Activated CD4-positive, alpha-beta T cell treated with anti-CD3 and anti-CD28 coated beads, Interleukin-2, amount 10 ng/mL, durations not matched to agents 7 days and 5 days (primary cell): ENCODE measurements at regions not wholly inside any gene's neighbourhood (a gene's known extent, or its start where the extent isn't known, plus 50 kb on each side); places are given as distances from the start of the nearest gene placed in this dataset.

ENCODE experiments used
- CTCF ChIA-PET: fragments of 350-600 bp; sonication (Branson Sonifier 250); formaldehyde crosslinking; loops from one replicate; lab custom pipeline; 2021; ENCODE audit warnings: antibody characterized with exemption; lab: Charles Lee
- POLR2A ChIA-PET: fragments of 350-600 bp; sonication (Branson Sonifier 250); formaldehyde crosslinking; loops from one replicate; lab custom pipeline; 2021; ENCODE audit warnings: antibody characterized with exemption; lab: Charles Lee
- DNase-seq: peaks from one replicate; pipeline ENCODE4 v3.0.0-alpha.2; 2020
- H3K27ac Mint-ChIP-seq: one replicate; pipeline ENCODE4 v1.8.0; 2021; ENCODE audit warnings: mild to moderate bottlenecking, moderate library complexity, mixed read lengths
- H3K27me3 Mint-ChIP-seq: one replicate; pipeline ENCODE4 v1.8.0; 2021; ENCODE audit warnings: mixed read lengths
- H3K36me3 Mint-ChIP-seq: one replicate; pipeline ENCODE4 v1.8.0; 2021; ENCODE audit warnings: low read depth, mixed read lengths
- H3K4me1 Mint-ChIP-seq: one replicate; pipeline ENCODE4 v1.8.0; 2021; ENCODE audit warnings: mixed read lengths
- H3K4me3 Mint-ChIP-seq: one replicate; pipeline ENCODE4 v1.8.0; 2021; ENCODE audit warnings: mild to moderate bottlenecking, moderate library complexity, mixed read lengths
- H3K9me3 Mint-ChIP-seq: one replicate; pipeline ENCODE4 v1.8.0; 2021; ENCODE audit warnings: mixed read lengths

- Mint-ChIP-seq H3K4me3 (no peak overlapping the region), H3K27ac (no peak overlapping the region), H3K4me1 (no peaks in the 10 kb centered on the region), H3K9me3 (peaks cover 2% of the 10 kb centered on the region), H3K27me3 (no peaks in the 10 kb centered on the region), H3K36me3 (no peaks in the 10 kb centered on the region)
- no peak for DNase-seq
- ChIA-PET CTCF (no interaction called here), POLR2A (no interaction called here)
Measured at GRCh38 chr5:167943343-167943742, 348.1 kb upstream of the WWC1 start.

GRCh38 chr5:167944121-167944852, 347.2 kb upstream of the WWC1 start:
- H3K4me3 Mint-ChIP-seq = no peak overlapping the region
- H3K4me1 Mint-ChIP-seq = no peaks in the 10 kb centered on the region

DNA sequence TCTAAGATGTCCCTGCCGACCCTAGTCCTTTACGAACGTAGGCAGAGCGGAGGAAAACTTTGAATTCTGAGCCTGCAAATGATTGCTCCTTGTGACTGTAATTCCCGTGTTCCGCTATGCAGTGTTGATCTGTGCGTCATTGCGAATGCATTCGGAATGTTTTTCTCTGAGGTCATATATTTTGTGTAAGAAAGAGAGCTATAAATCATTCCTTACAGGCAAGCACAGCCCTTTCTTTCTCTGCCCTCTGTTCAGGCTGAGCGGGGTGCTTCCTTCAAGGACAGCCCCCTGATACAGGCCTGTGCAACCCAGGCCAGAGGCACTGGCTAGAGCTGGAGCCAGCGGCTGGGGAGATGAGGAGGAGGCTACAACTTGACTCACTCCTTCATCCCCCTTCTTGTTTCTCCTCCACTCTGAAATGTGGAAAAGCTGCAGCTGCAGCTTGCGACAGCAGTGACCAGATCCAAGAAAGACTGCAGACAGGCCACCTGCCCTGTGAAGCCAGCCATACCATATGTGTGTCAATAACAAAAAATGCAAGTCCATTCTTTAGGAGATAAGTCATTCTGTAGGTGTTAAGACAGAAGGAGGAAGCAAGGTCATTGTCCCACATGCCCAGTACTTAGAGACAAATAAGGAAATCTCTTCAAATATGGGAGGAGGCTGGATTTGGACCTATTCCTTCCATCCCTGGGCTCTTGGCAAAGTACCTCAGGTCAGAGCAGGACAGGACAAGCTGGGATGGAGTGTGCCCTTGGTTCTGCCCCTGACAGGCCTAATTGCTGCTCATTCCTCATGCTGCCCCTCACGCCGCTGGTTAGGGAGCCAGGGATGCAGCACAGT, 345.7 kb upstream of the WWC1 start:
- no peaks in the 10 kb centered on the region for H3K27me3 Mint-ChIP-seq
- POLR2A ChIA-PET = no interaction called here

More at GRCh38 chr5:167944121-167944852, 347.2 kb upstream of the WWC1 start:
- POLR2A ChIA-PET = no interaction called here
- Mint-ChIP-seq H3K27ac (no peak overlapping the region), H3K27me3 (no peaks in the 10 kb centered on the region), H3K9me3 (no peaks in the 10 kb centered on the region), H3K36me3 (no peaks in the 10 kb centered on the region)
- CTCF ChIA-PET = no interaction called here
- no peak for DNase-seq

DNA sequence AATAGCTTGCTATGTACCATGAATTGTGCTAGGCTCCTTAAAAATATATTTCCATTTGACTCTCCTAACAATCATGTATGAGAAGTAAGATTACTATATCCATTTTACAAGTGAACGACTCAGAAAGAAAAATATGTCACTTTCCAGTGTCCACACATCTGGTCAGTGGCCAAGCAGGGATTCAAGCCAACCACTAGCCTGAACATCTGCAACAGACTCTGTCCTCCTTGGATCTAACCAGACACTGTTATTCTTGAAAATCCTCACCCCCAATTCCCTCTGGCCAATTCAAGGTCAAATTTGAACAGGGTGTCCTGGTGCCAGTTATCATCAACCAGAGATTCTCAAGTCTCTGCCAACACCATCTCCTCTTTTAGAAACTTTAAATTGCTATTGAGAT, 344.1 kb upstream of the WWC1 start:
- CTCF ChIA-PET = no interaction called here

More for the DNA sequence above, 345.7 kb upstream of the WWC1 start:
- no peak overlapping the region for H3K27ac Mint-ChIP-seq
- no peaks in the 10 kb centered on the region for H3K4me1 Mint-ChIP-seq
- no peaks in the 10 kb centered on the region for H3K36me3 Mint-ChIP-seq
- H3K9me3 Mint-ChIP-seq = no peaks in the 10 kb centered on the region
- no peak for DNase-seq
- CTCF ChIA-PET = no interaction called here
- no peak overlapping the region for H3K4me3 Mint-ChIP-seq

DNA sequence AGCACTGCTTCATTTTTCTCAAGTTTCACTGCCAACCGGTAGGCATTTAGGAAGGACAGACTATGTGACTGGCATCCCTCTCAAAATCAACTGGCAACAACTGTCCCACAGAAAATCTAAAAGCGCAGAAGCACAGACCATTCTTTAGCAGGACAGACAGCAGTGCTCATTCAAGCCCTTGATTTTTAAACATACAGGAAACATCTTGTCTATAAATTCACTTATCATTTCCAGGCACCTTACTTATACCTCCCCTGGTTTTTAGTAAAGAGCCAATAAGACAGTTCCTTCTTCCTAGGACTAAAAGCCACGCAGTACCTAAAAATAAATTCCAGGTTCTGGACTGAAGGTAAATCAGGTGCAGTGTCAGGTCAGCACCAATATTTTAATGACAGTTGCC, 343.2 kb upstream of the WWC1 start:
- ChIA-PET CTCF (no interaction called here), POLR2A (no interaction called here)
- Mint-ChIP-seq H3K4me3 (no peak overlapping the region), H3K27ac (no peak overlapping the region), H3K27me3 (no peaks in the 10 kb centered on the region), H3K36me3 (no peaks in the 10 kb centered on the region), H3K4me1 (peaks cover 2% of the 10 kb centered on the region), H3K9me3 (no peaks in the 10 kb centered on the region)
- no peak for DNase-seq

More for the DNA sequence above, 344.1 kb upstream of the WWC1 start:
- POLR2A ChIA-PET = no interaction called here
- H3K27ac Mint-ChIP-seq = no peak overlapping the region
- H3K27me3 Mint-ChIP-seq = no peaks in the 10 kb centered on the region
- H3K4me3 Mint-ChIP-seq = no peak overlapping the region
- peaks cover 2% of the 10 kb centered on the region for H3K4me1 Mint-ChIP-seq
- no peak for DNase-seq
- H3K36me3 Mint-ChIP-seq = no peaks in the 10 kb centered on the region
- no peaks in the 10 kb centered on the region for H3K9me3 Mint-ChIP-seq

- POLR2A ChIA-PET = no interaction called here
Measured at GRCh38 chr5:167949435-167949834, 342.0 kb upstream of the WWC1 start.

DNA sequence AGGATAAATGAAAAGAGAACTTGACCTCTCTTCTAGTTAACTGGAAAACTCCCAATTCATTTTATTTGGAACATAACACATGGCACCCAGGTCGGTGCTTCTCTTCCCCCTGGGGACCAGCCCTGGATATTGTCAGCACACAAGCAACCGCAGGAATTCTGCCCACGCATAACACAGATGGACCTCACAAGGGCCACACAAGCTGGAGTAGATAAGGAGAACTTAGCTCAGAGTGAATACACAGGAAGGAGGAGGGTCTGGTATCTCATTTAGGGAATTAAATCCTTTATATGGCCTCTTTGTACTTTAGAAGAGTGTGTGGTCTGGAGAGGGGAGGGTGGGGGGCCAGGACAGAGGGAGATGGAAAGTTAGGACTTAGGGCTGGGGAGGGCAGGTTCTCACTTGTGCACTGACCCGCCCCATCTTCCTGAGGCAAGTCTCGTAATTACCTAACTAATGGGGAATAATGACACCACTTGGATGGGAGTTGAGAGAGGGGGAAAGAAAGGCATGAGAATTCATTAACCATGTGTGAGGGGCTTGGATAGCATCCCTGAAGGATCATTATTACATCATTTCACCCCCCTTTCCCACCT, 341.2 kb upstream of the WWC1 start:
- no peak overlapping the region for H3K4me3 Mint-ChIP-seq
- no peaks in the 10 kb centered on the region for H3K27me3 Mint-ChIP-seq
- peaks cover 2% of the 10 kb centered on the region for H3K4me1 Mint-ChIP-seq
- DNase-seq = no peak
- ChIA-PET POLR2A (no interaction called here), CTCF (interaction anchor here (0.6 kb wide), 1 partner anchor 12 kb away, joined by 3 read pairs; no protein-coding TSS in a partner anchor)
- no peak overlapping the region for H3K27ac Mint-ChIP-seq
- H3K9me3 Mint-ChIP-seq = no peaks in the 10 kb centered on the region
- no peaks in the 10 kb centered on the region for H3K36me3 Mint-ChIP-seq

More at GRCh38 chr5:167949435-167949834, 342.0 kb upstream of the WWC1 start:
- H3K36me3 Mint-ChIP-seq = no peaks in the 10 kb centered on the region
- no peak overlapping the region for H3K4me3 Mint-ChIP-seq
- H3K27me3 Mint-ChIP-seq = no peaks in the 10 kb centered on the region
- H3K27ac Mint-ChIP-seq = no peak overlapping the region
- no peak for DNase-seq
- CTCF ChIA-PET = no interaction called here
- no peaks in the 10 kb centered on the region for H3K9me3 Mint-ChIP-seq
- H3K4me1 Mint-ChIP-seq = peaks cover 2% of the 10 kb centered on the region

GRCh38 chr5:167951116-167951515, 340.3 kb upstream of the WWC1 start:
- Mint-ChIP-seq H3K36me3 (no peaks in the 10 kb centered on the region), H3K4me1 (peaks cover 2% of the 10 kb centered on the region), H3K27ac (no peak overlapping the region), H3K27me3 (no peaks in the 10 kb centered on the region), H3K9me3 (no peaks in the 10 kb centered on the region), H3K4me3 (no peak overlapping the region)
- POLR2A ChIA-PET = no interaction called here
- DNase-seq = no peak
- CTCF ChIA-PET = no interaction called here

DNA sequence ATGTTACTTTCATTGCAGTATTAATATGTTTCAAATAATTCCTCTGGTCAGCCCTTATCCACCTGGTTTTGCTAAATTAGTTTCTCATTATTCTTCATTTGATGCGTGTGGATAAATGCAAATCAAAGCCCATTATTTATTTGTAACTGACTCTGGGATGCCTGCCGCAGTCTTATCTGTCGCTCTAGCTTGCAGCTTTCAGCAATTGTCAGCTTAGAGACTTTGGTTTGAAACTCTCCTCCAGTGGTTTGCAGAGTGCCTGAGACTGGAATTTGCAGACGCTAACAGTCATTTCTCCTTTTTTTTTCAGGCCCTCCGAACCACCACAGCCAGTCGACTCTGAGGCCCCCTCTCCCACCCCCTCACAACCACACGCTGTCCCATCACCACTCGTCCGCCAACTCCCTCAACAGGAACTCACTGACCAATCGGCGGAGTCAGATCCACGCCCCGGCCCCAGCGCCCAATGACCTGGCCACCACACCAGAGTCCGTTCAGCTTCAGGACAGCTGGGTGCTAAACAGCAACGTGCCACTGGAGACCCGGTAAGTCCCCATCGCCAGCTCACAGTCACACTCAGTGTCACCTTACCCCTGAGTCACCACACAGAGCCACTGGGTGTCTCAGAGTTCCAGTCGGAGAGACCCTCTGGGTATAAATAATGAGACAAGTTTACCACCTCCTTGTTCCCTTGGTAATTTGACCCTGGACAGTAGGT, 339.0 kb upstream of the WWC1 start:
- ChIA-PET CTCF (no interaction called here), POLR2A (no interaction called here)
- Mint-ChIP-seq H3K4me1 (peaks cover 2% of the 10 kb centered on the region), H3K4me3 (no peak overlapping the region), H3K36me3 (no peaks in the 10 kb centered on the region), H3K27me3 (no peaks in the 10 kb centered on the region), H3K27ac (no peak overlapping the region), H3K9me3 (no peaks in the 10 kb centered on the region)
- DNase-seq = no peak

- ChIA-PET POLR2A (no interaction called here), CTCF (no interaction called here)
- DNase-seq = no peak
- Mint-ChIP-seq H3K36me3 (no peaks in the 10 kb centered on the region), H3K27ac (no peak overlapping the region), H3K4me3 (no peak overlapping the region), H3K4me1 (peaks cover 2% of the 10 kb centered on the region), H3K27me3 (no peaks in the 10 kb centered on the region), H3K9me3 (peaks cover 1% of the 10 kb centered on the region)
Measured at GRCh38 chr5:167953151-167953798, 338.2 kb upstream of the WWC1 start.

GRCh38 chr5:167961731-167962130, 329.7 kb upstream of the WWC1 start:
- Mint-ChIP-seq H3K36me3 (no peaks in the 10 kb centered on the region), H3K9me3 (peaks cover 5% of the 10 kb centered on the region), H3K27me3 (no peaks in the 10 kb centered on the region), H3K4me1 (no peaks in the 10 kb centered on the region), H3K4me3 (no peak overlapping the region), H3K27ac (no peak overlapping the region)
- ChIA-PET POLR2A (no interaction called here), CTCF (no interaction called here)
- DNase-seq = no peak

GRCh38 chr5:167964529-167964928, 326.9 kb upstream of the WWC1 start:
- no peak overlapping the region for H3K27ac Mint-ChIP-seq
- H3K9me3 Mint-ChIP-seq = peaks cover 2% of the 10 kb centered on the region
- H3K36me3 Mint-ChIP-seq = no peaks in the 10 kb centered on the region
- H3K4me1 Mint-ChIP-seq = no peaks in the 10 kb centered on the region
- H3K4me3 Mint-ChIP-seq = no peak overlapping the region
- no peaks in the 10 kb centered on the region for H3K27me3 Mint-ChIP-seq
- CTCF ChIA-PET = no interaction called here
- POLR2A ChIA-PET = no interaction called here
- DNase-seq = no peak
